ENCODE measurements at regions not wholly inside any gene's neighbourhood (a gene's known extent, or its start where the extent isn't known, plus 50 kb on each side); places are given as distances from the start of the nearest gene placed in this dataset.

DNA sequence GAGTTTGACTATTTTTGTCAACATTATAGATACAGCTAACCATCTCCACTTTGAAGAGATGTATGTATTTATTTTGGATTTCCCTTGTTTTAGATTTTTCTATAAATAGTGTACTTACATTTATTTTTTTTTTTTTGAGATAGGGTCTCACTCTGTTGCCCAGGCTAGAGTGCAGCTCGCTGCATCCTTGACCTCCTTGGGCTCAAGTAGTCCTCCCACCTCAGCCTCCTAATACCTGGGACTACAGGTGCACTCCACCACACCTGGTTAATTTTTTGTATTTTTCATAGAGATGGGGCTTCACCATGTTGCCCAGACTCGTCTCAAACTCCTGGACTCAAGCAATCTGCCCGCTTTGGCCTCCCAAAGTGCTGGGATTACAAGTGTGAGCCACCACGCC, 55.3 kb upstream of the TRPM1 start:
- intact Hi-C loops (cut with DNase I) = no loop called here
- Histone ChIP-seq H3K27ac (peak overlapping the region; percentile 71 to 100 (median 99)), H3K27me3 (no peaks in the 10 kb centered on the region), H3K4me3 (no peak overlapping the region), H3K9me3 (no peaks in the 10 kb centered on the region), H3K4me1 (peaks cover 0 to 49% (median 24%) of the 10 kb centered on the region in 4 donors), H3K36me3 (no peaks in the 10 kb centered on the region)
- ATAC-seq (no peak), DNase-seq (no peak)
- no peak for TF ChIP-seq POLR2A (IDR thresholded peaks at IDR 0.05)
- TF ChIP-seq, protein P1, sequence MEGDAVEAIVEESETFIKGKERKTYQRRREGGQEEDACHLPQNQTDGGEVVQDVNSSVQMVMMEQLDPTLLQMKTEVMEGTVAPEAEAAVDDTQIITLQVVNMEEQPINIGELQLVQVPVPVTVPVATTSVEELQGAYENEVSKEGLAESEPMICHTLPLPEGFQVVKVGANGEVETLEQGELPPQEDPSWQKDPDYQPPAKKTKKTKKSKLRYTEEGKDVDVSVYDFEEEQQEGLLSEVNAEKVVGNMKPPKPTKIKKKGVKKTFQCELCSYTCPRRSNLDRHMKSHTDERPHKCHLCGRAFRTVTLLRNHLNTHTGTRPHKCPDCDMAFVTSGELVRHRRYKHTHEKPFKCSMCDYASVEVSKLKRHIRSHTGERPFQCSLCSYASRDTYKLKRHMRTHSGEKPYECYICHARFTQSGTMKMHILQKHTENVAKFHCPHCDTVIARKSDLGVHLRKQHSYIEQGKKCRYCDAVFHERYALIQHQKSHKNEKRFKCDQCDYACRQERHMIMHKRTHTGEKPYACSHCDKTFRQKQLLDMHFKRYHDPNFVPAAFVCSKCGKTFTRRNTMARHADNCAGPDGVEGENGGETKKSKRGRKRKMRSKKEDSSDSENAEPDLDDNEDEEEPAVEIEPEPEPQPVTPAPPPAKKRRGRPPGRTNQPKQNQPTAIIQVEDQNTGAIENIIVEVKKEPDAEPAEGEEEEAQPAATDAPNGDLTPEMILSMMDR (IDR thresholded peaks at IDR 0.05) = no peak
- 66% methylated on average over 4 of the region's 4 CpGs for WGBS (ENCODE audit: insufficient coverage, low coverage, low lambda C conversion rate, missing lambda C conversion rate)

DNA sequence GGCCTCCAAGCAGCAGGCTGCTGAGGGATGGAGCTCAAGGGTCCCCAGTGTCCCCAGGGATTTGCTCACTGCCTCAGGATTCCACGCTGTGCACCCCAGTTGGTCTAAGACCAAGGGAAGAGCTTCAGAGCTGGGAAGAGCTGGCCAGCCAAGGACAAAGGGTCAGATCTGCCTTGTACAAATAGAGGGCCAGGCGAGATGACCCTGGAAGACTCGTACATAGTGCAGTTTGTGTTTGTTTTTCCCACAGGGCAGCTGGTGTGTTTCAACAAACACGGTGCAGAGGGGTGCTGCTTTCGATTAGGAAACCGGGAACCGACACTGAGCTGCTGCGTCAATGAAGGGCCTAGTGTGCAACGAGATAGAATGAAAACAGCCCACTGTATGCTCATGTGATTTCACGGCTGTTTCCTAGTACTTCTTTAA, 56.1 kb upstream of the TRPM1 start:
- Histone ChIP-seq H3K36me3 (no peaks in the 10 kb centered on the region), H3K9me3 (no peaks in the 10 kb centered on the region), H3K27ac (peak overlapping the region; percentile 91 to 100 (median 99)), H3K27me3 (no peaks in the 10 kb centered on the region), H3K4me3 (no peak overlapping the region), H3K4me1 (peaks cover 0 to 45% (median 20%) of the 10 kb centered on the region in 4 donors)
- DNase-seq (peak; percentile 76 to 95 (median 89)), ATAC-seq (peak; percentile 82 to 90 (median 85))
- intact Hi-C loops (cut with DNase I) = no loop called here
- TF ChIP-seq, protein P1 (IDR thresholded peaks at IDR 0.05) = no peak
- TF ChIP-seq POLR2A (IDR thresholded peaks at IDR 0.05) = peak; percentile 32
- WGBS (ENCODE audit: insufficient coverage, low coverage, low lambda C conversion rate, missing lambda C conversion rate) = 30% methylated on average over 9 of the region's 10 CpGs

DNA sequence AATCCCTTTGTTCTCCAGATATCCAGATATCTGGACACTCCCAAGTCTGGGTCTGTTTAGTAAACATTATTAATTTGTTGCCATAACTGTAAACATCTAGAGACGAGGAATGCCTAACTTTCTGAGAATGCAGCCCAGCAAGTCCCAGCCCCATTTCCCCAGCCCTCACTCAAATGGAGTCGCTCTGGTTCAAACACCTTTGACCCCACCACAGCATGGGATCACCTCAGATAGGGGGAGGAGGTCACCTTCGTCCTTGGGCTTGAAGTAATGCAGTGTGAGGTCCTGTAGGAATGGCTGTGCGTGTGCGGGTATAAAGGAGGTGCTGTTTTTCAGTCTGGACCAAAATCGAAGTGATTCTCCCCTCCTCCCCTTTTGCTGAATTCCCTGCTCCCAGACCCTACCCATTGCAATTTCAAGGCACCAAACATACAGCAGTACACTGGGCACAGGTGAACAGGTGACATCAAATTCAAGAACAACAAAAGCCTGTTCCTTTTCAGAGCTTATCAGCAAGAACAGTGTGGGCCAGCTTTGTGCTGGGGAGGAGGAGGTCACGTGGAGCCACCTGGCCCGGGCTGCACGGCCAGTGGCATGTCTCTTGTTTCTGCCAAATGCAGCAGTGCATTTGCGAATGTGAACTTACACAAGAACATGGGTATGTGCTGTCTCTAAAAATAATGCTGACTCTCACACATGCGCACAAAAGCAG, 57.5 kb upstream of the TRPM1 start:
- ATAC-seq (peak; percentile 59 to 77 (median 67)), DNase-seq (peak; percentile 85 to 95 (median 93))
- Histone ChIP-seq H3K4me1 (peaks cover 0 to 51% (median 24%) of the 10 kb centered on the region in 4 donors), H3K27ac (peak overlapping the region; percentile 91 to 100 (median 99)), H3K27me3 (no peaks in the 10 kb centered on the region), H3K36me3 (no peaks in the 10 kb centered on the region), H3K4me3 (no peak overlapping the region), H3K9me3 (no peaks in the 10 kb centered on the region)
- intact Hi-C loops (cut with DNase I) = no loop called here
- WGBS (ENCODE audit: insufficient coverage, low coverage, low lambda C conversion rate, missing lambda C conversion rate) = 16% methylated on average over 8 of the region's 11 CpGs
- peak; percentile 21 for TF ChIP-seq POLR2A (IDR thresholded peaks at IDR 0.05)
- TF ChIP-seq, protein P1 (IDR thresholded peaks at IDR 0.05) = no peak

DNA sequence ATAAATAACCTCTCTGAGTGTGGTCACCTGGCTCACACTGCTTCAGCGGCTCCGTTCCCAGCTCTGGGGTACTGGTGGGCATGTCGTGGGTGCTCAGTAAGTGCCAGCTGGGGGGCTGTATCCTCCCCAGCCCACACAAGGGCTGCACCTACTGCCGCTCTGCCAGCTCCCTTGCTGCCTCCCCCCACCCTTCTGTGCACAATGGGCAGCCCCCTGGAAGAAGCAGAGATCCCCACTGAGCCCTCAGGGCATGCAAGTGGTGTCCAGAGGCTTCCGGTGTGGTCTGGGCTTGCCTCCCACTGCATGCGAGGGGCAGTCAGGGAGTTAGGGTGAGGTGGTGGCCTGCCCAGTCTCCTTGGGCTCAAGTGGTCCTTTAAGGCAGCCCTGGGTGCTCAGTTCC, 58.3 kb upstream of the TRPM1 start:
- no CpG with 5 or more reads among the region's 6 CpGs for WGBS (ENCODE audit: insufficient coverage, low coverage, low lambda C conversion rate, missing lambda C conversion rate)
- H3K9me3 ChIP-seq = no peaks in the 10 kb centered on the region
- no peaks in the 10 kb centered on the region for H3K27me3 ChIP-seq
- no peak for ATAC-seq
- peaks cover 0 to 58% (median 28%) of the 10 kb centered on the region in 4 donors for H3K4me1 ChIP-seq
- intact Hi-C loops (cut with DNase I) = no loop called here
- H3K36me3 ChIP-seq = no peaks in the 10 kb centered on the region
- no peak for DNase-seq
- H3K27ac ChIP-seq = peak overlapping the region; percentile 1 to 100 (median 99)
- no peak for TF ChIP-seq POLR2A (IDR thresholded peaks at IDR 0.05)
- TF ChIP-seq, protein P1 (IDR thresholded peaks at IDR 0.05) = no peak
- H3K4me3 ChIP-seq = no peak overlapping the region

All from right lobe of liver (tissue), 6 donors.